RPMI8226 (cell line): ENCODE measurements at regions not wholly inside any gene's neighbourhood (a gene's known extent, or its start where the extent isn't known, plus 50 kb on each side); places are given as distances from the start of the nearest gene placed in this dataset.
A peak's percentile ranks its signal among the peaks of the same experiment; 100 is the strongest.
"Not testable (repeated sequence)": the region's sequence is repeated elsewhere in the genome, so short reads cannot be mapped to it uniquely, and the experiment has no call there.

Experiments used
- DNase-seq: peaks from one replicate; pipeline ENCODE4 v3.0.0-alpha.2; 2015

DNA sequence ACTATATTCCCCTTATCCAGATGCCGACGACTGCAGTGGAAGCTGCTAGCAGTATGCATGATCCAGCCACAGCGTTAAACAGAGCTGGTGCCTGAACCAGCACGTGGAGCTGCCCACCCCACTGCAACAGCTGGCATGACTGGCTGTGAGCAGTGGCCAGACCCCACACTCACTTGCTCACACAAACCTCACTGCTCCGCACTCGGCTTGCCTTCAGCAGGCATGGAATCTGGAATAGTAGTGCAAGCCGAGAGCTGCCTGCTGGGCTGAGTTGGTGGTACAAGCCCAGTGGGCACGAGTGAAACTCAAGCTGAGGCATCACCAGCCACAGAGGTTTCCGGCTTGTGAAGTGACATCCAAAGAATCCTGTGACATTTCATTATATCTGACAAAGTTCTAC lies 1197.6 kb downstream of the FAM133A start:
- DNase-seq, result no peak

DNA sequence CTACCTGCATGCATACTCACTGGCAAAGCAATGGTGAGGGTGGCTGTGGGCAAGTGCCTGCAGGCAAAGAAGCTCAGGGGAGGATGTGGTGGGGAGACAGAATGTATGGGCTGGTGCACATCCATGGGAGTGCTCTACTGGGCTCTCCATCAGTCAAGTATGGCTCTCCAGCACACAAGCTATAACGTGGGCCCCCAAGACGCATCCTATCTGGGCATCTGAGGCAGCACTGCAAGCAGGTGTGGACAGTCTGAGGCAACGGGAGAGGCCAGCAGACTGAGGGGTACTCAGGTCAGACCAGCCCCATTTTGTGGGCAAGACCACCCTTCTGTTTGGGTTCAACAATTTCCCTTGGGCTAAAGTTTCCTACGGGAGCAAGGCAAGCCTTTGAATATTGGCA lies 1227.8 kb downstream of the FAM133A start:
- no peak for DNase-seq

DNA sequence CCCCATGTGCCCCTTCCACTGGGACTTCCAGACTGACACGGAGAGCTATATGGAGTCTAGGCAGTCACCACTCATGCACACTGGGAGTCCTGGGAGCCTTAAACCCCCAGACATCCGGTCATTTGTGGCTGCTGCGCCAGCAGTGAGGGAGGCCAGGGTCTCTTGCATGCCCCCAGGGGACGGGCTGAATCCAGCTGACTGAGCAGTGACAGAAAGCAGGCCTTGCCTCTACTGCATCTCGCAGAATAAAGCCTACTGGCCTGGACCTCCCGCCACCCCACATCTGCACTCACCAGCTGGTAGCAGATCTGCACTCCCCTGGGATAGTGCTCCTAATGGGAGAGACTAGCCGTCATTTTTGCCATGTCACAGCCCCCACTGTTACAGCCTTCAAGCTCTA lies 1234.2 kb downstream of the FAM133A start:
- no peak for DNase-seq

GRCh38 chrX:94908648-94909047 lies 1234.6 kb downstream of the FAM133A start:
- DNase-seq, result no peak

GRCh38 chrX:94914235-94914634 lies 1240.2 kb downstream of the FAM133A start:
- peak; percentile 33 for DNase-seq

GRCh38 chrX:94932278-94932965 lies 1258.4 kb downstream of the FAM133A start:
- no peak for DNase-seq

- no peak for DNase-seq
These were observed 1262.7 kb downstream of the FAM133A start for GRCh38 chrX:94936722-94937121.

GRCh38 chrX:94937491-94937890 lies 1263.5 kb downstream of the FAM133A start:
- DNase-seq, result no peak

DNA sequence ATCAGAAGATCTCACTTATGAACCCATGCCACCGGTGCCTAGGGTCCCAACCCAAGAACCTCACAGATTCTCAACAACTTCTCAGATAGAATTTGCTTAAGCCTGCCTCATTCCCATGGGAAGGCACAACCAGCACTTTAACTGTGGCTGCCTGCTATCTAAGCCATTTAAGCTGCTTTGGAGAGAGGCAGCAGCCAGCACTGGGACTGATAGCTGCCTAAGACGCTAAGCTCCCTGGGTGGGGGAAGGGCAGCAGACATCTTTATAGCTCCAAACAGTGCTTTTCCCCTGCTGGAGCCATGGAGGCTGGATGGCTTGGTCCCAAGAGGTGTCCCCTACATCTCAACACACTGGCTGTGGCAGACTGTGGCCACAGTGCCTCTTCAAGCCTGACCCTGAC lies 1268.6 kb downstream of the FAM133A start:
- DNase-seq, result no peak

DNA sequence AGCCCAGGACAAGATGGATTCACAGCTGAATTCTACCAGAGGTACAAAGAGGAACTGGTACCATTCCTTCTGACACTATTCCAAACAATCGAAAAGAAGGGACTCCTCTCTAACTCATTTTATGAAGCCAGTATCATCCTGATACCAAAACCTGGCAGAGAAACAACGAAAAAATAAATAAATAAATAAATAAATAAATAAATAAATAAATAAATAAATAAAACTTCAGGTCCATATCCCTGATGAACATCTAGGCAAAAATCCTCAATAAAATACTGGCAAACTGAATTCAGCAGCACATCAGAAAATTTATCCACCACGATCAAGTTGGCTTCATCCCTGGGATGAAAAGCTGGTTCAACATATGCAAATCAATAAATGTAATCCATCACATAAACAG lies 1272.1 kb downstream of the FAM133A start:
- not testable (repeated sequence) for DNase-seq

DNA sequence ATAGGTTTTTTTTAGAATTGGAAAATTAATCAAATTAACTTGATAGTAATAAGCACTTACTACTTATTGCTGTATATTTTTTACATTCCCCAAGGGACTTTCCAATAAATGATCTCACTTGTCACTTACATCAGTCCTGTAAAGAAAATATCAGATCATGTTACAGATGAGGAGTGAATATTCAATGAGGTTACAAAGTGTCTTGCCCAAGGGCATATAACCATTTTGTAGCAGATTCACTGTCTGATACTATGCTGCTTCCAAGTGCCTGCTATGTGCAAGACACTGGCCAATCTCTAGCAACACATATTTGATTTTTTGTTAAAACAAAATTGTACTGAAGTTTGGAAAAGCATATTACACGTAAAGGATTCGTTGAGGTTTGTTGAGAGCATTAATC lies 1287.7 kb downstream of the FAM133A start:
- no peak for DNase-seq

GRCh38 chrX:94977562-94977961 lies 1303.6 kb downstream of the FAM133A start:
- no peak for DNase-seq

GRCh38 chrX:94977986-94978385 lies 1304.0 kb downstream of the FAM133A start:
- DNase-seq, result no peak
